HCT116 (cell line): ENCODE measurements at regions not wholly inside any gene's neighbourhood (a gene's known extent, or its start where the extent isn't known, plus 50 kb on each side); places are given as distances from the start of the nearest gene placed in this dataset.
A peak's percentile ranks its signal among the peaks of the same experiment; 100 is the strongest.
"Not testable (repeated sequence)": the region's sequence is repeated elsewhere in the genome, so short reads cannot be mapped to it uniquely, and the experiment has no call there.

Experiments
- ATAC-seq: fragments of 200-7000 bp; cut with Tn5 transposase; 2 replicates; pipeline ENCODE4 v1.9.1; 2020; ENCODE audit warnings: mild to moderate bottlenecking, moderate library complexity
- BruUV-seq: library from RNA; stranded (reverse); fragments of 400-500 nt; replicated peaks from 2 replicates; lab custom pipeline; 2021; lab: Mats Ljungman, UMichigan
- CTCF ChIA-PET: fragments of 300-600 bp; sonication (Branson Sonifier 250); formaldehyde crosslinking; loops from one replicate; lab custom pipeline; 2021; ENCODE audit warnings: antibody characterized with exemption; lab: Charles Lee
- POLR2A ChIA-PET: fragments of 300-600, 350-600 bp; sonication (Branson Sonifier 250); formaldehyde crosslinking; loops from one replicate; lab custom pipeline; 2021; ENCODE audit warnings: antibody characterized with exemption; lab: Charles Lee
- RAD21 ChIA-PET, 2 experiments: fragments of 300-600 bp; sonication (Branson Sonifier 250); formaldehyde crosslinking; loops; one replicate each; lab custom pipeline; 2023; ENCODE audit warnings: low total read pairs in 2 of 2; ENCODE audit not compliant: uncharacterized antibody in 2 of 2, unreplicated experiment in 2 of 2, low non-redundant PET in 1 of 2; lab: Charles Lee
- DNase-seq: peaks from one replicate; pipeline ENCODE4 v3.0.0-alpha.2; 2010; ENCODE audit warnings: low read depth, low spot score
- H2AFZ ChIP-seq: fragments of 200-600 bp; shearing (Covaris generic), sonication (generic); 2 replicates; pipeline ENCODE4 v1.6.1; 2017; ENCODE audit warnings: low read depth, mixed run types, mixed read lengths, antibody characterized with exemption, low read length; ENCODE audit not compliant: poor library complexity, severe bottlenecking
- H3K27ac ChIP-seq: 2 replicates; pipeline ENCODE4 v1.5.1; 2012; ENCODE audit warnings: low read depth, low read length
- H3K27me3 ChIP-seq: fragments of 200-600 bp; sonication (generic); 2 replicates; pipeline ENCODE4 v1.6.1; 2016; ENCODE audit warnings: mixed run types, low read length, mixed read lengths; ENCODE audit not compliant: insufficient read depth
- H3K36me3 ChIP-seq, 2 experiments: fragments of 200-500 bp in 1 of 2; fragments of 200-600 bp in 1 of 2; sonication (Bioruptor generic) in 1 of 2; sonication (generic) in 1 of 2; 2 replicates each; pipeline versions ENCODE4 v1.5.1 to v1.6.1; 2014 to 2016; ENCODE audit warnings: low read length in 2 of 2, inconsistent platforms in 1 of 2, mixed read lengths in 1 of 2, mixed run types in 1 of 2; ENCODE audit not compliant: insufficient read depth in 2 of 2, control insufficient read depth in 1 of 2
- H3K4me1 ChIP-seq, 2 experiments: fragments of 200-600 bp in 1 of 2; sonication (generic) in 1 of 2; 2 replicates each; pipeline versions ENCODE4 v1.5.1 to v1.6.1; 2012 to 2017; ENCODE audit warnings: low read length in 2 of 2, inconsistent platforms in 1 of 2, mild to moderate bottlenecking in 1 of 2, mixed read lengths in 1 of 2, mixed run types in 1 of 2, moderate library complexity in 1 of 2; ENCODE audit not compliant: insufficient read depth in 2 of 2, control insufficient read depth in 1 of 2
- H3K4me2 ChIP-seq: fragments of 200-600 bp; sonication (generic); 2 replicates; pipeline ENCODE4 v1.6.1; 2017; ENCODE audit warnings: mixed run types, low read length, mixed read lengths
- H3K4me3 ChIP-seq, 2 experiments: fragments of 200-600 bp in 1 of 2; sonication (generic) in 1 of 2; replicated peaks in 1 of 2; 2 replicates each; pipeline ENCODE4 v1.5.1; 2011 to 2016; ENCODE audit warnings: low read length in 2 of 2, control low read depth in 1 of 2, low read depth in 1 of 2, mild to moderate bottlenecking in 1 of 2, mixed read lengths in 1 of 2, mixed run types in 1 of 2
- H3K79me2 ChIP-seq: fragments of 200-600 bp; sonication (generic); 2 replicates; pipeline ENCODE4 v1.6.1; 2017; ENCODE audit warnings: mild to moderate bottlenecking, mixed run types, low read length, moderate library complexity, mixed read lengths; ENCODE audit not compliant: insufficient read depth
- H3K9ac ChIP-seq: fragments of 200-600 bp; sonication (generic); 2 replicates; pipeline ENCODE4 v1.6.1; 2016; ENCODE audit warnings: low read length, mixed read lengths
- H3K9me2 ChIP-seq: fragments of 200-600 bp; sonication (generic), shearing (Covaris generic); 2 replicates; pipeline ENCODE4 v1.6.1; 2017; ENCODE audit warnings: mixed run types, mild to moderate bottlenecking, moderate library complexity; ENCODE audit not compliant: insufficient read depth
- H3K9me3 ChIP-seq, 2 experiments: fragments of 200-500 bp in 1 of 2; fragments of 200-600 bp in 1 of 2; sonication (Bioruptor generic) in 1 of 2; sonication (generic) in 1 of 2; 2 replicates each; pipeline ENCODE4 v1.6.1; 2014 to 2017; ENCODE audit warnings: low read length in 2 of 2, mixed read lengths in 2 of 2, inconsistent platforms in 1 of 2, low read depth in 1 of 2, mild to moderate bottlenecking in 1 of 2, mixed run types in 1 of 2, moderate library complexity in 1 of 2; ENCODE audit not compliant: control insufficient read depth in 1 of 2, insufficient read depth in 1 of 2
- H4K20me1 ChIP-seq: fragments of 200-600 bp; sonication (generic), shearing (Covaris generic); 2 replicates; pipeline ENCODE4 v1.6.1; 2017; ENCODE audit warnings: mixed run types, mild to moderate bottlenecking, moderate library complexity; ENCODE audit not compliant: insufficient read depth
- CTCF ChIP-seq, 3 experiments: fragments of 200-600 bp in 1 of 3; sonication (generic) in 1 of 3; IDR thresholded peaks in 2 of 3; conservative IDR thresholded peaks in 1 of 3; 2 replicates each; pipeline ENCODE4 v1.5.1; 2012 to 2017; ENCODE audit warnings: low read depth in 2 of 3, low read length in 2 of 3, antibody characterized with exemption in 1 of 3, borderline replicate concordance in 1 of 3, control low read depth in 1 of 3, mild to moderate bottlenecking in 1 of 3, mixed read lengths in 1 of 3, mixed run types in 1 of 3, moderate library complexity in 1 of 3; ENCODE audit not compliant: insufficient read depth in 1 of 3
- intact Hi-C: fragments of 100-400 bp; cut with micrococcal nuclease; formaldehyde crosslinking; loops from 2 replicates; pipeline ENCODE4 v1.10.0; 2022

- ATAC-seq, H3K4me1 ChIP-seq, CTCF ChIA-PET, intact Hi-C loops, BruUV-seq, H3K9ac ChIP-seq, H3K9me2 ChIP-seq, H3K4me2 ChIP-seq, H3K4me3 ChIP-seq, H3K27me3 ChIP-seq, H3K36me3 ChIP-seq, DNase-seq, H3K79me2 ChIP-seq, H2AFZ ChIP-seq, H3K9me3 ChIP-seq, H3K27ac ChIP-seq, RAD21 ChIA-PET, H4K20me1 ChIP-seq, POLR2A ChIA-PET: not testable (repeated sequence)
These were observed 60.0 kb upstream of the GPC3 start for GRCh38 chrX:134045372-134045771.

GRCh38 chrX:134067107-134067506, 81.7 kb upstream of the GPC3 start:
- H4K20me1 ChIP-seq, H3K9me3 ChIP-seq, H3K79me2 ChIP-seq, H3K4me3 ChIP-seq, H2AFZ ChIP-seq, BruUV-seq, H3K9ac ChIP-seq, H3K4me1 ChIP-seq, DNase-seq, CTCF ChIA-PET, H3K27ac ChIP-seq, POLR2A ChIA-PET, H3K4me2 ChIP-seq, H3K9me2 ChIP-seq, ATAC-seq, intact Hi-C loops, H3K27me3 ChIP-seq, RAD21 ChIA-PET, H3K36me3 ChIP-seq: not testable (repeated sequence)

- DNase-seq, BruUV-seq, H3K36me3 ChIP-seq, H3K27ac ChIP-seq, H2AFZ ChIP-seq, CTCF ChIA-PET, ATAC-seq, H3K4me2 ChIP-seq, RAD21 ChIA-PET, H3K9me3 ChIP-seq, intact Hi-C loops, H3K79me2 ChIP-seq, H4K20me1 ChIP-seq, H3K27me3 ChIP-seq, POLR2A ChIA-PET, H3K9ac ChIP-seq, H3K4me3 ChIP-seq, H3K4me1 ChIP-seq, H3K9me2 ChIP-seq: not testable (repeated sequence)
- TF ChIP-seq CTCF (IDR thresholded peaks at IDR 0.05 in 2 of 3, conservative IDR thresholded peaks at IDR 0.05 in 1 of 3; ENCODE audit: borderline replicate concordance in 1 of 3, insufficient read depth in 1 of 3, low read depth in 2 of 3, low read length in 2 of 3) = peak in 1 of 3 experiments; percentile 21; a peak in 1 of 6 replicates
These were observed 86.5 kb upstream of the GPC3 start for GRCh38 chrX:134071899-134072298.
